ENCODE measurements at regions not wholly inside any gene's neighbourhood (a gene's known extent, or its start where the extent isn't known, plus 50 kb on each side); places are given as distances from the start of the nearest gene placed in this dataset.
A peak's percentile ranks its signal among the peaks of the same experiment; 100 is the strongest.

- H3K36me3 ChIP-seq = no peaks in the 10 kb centered on the region
- peak; percentile 18 for DNase-seq
- peak; percentile 42; the same call in 1 of the 2 replicates for TF ChIP-seq CTCF (IDR thresholded peaks at IDR 0.05; ENCODE audit: low read depth, low read length)
- no peak overlapping the region for H3K4me3 ChIP-seq (ENCODE audit: low read depth, low read length)
- no peaks in the 10 kb centered on the region for H3K9me3 ChIP-seq (ENCODE audit: severe bottlenecking)
- H3K27me3 ChIP-seq (ENCODE audit: insufficient read depth, low read depth, severe bottlenecking) = no peaks in the 10 kb centered on the region
- H3K27ac ChIP-seq = no peak overlapping the region
These were observed 215.5 kb upstream of the RORB start for GRCh38 chr9:74281674-74282073.

- Histone ChIP-seq H3K27me3 (ENCODE audit: insufficient read depth, low read depth, severe bottlenecking) (no peaks in the 10 kb centered on the region), H3K36me3 (no peaks in the 10 kb centered on the region), H3K9me3 (ENCODE audit: severe bottlenecking) (no peaks in the 10 kb centered on the region), H3K4me3 (ENCODE audit: low read depth, low read length) (no peak overlapping the region), H3K27ac (no peak overlapping the region)
- no peak for TF ChIP-seq CTCF (IDR thresholded peaks at IDR 0.05; ENCODE audit: low read depth, low read length)
- DNase-seq = no peak
These were observed 214.4 kb upstream of the RORB start for GRCh38 chr9:74282526-74283253.

- no peak for TF ChIP-seq CTCF (IDR thresholded peaks at IDR 0.05; ENCODE audit: low read depth, low read length)
- Histone ChIP-seq H3K4me3 (ENCODE audit: low read depth, low read length) (no peak overlapping the region), H3K9me3 (ENCODE audit: severe bottlenecking) (no peaks in the 10 kb centered on the region), H3K36me3 (no peaks in the 10 kb centered on the region), H3K27me3 (ENCODE audit: insufficient read depth, low read depth, severe bottlenecking) (no peaks in the 10 kb centered on the region), H3K27ac (no peak overlapping the region)
- no peak for DNase-seq
These were observed 212.3 kb upstream of the RORB start for GRCh38 chr9:74284581-74285450.

- no peak for DNase-seq
These were observed 203.7 kb upstream of the RORB start for GRCh38 chr9:74293479-74293878.

GRCh38 chr9:74303945-74304344 is 193.2 kb upstream of the RORB start:
- DNase-seq = no peak
- Histone ChIP-seq H3K27ac (no peak overlapping the region), H3K36me3 (no peaks in the 10 kb centered on the region), H3K9me3 (ENCODE audit: severe bottlenecking) (no peaks in the 10 kb centered on the region), H3K27me3 (ENCODE audit: insufficient read depth, low read depth, severe bottlenecking) (no peaks in the 10 kb centered on the region), H3K4me3 (ENCODE audit: low read depth, low read length) (no peak overlapping the region)
- no peak for TF ChIP-seq CTCF (IDR thresholded peaks at IDR 0.05; ENCODE audit: low read depth, low read length)

More at GRCh38 chr9:74293479-74293878, 203.7 kb upstream of the RORB start:
- H3K27me3 ChIP-seq (ENCODE audit: insufficient read depth, low read depth, severe bottlenecking) = no peaks in the 10 kb centered on the region
- H3K9me3 ChIP-seq (ENCODE audit: severe bottlenecking) = no peaks in the 10 kb centered on the region
- H3K36me3 ChIP-seq = no peaks in the 10 kb centered on the region
- no peak overlapping the region for H3K27ac ChIP-seq
- no peak for TF ChIP-seq CTCF (IDR thresholded peaks at IDR 0.05; ENCODE audit: low read depth, low read length)
- no peak overlapping the region for H3K4me3 ChIP-seq (ENCODE audit: low read depth, low read length)

Measured in WERI-Rb-1 (cell line).